Activated T-cell treated with anti-CD3 and anti-CD28 coated beads for 48 hours (primary cell): ENCODE measurements at regions not wholly inside any gene's neighbourhood (a gene's known extent, or its start where the extent isn't known, plus 50 kb on each side); places are given as distances from the start of the nearest gene placed in this dataset.

Experiments
- DNase-seq: peaks from one replicate; pipeline ENCODE4 v3.0.0-alpha.2; 2020; ENCODE audit warnings: low read depth

DNA sequence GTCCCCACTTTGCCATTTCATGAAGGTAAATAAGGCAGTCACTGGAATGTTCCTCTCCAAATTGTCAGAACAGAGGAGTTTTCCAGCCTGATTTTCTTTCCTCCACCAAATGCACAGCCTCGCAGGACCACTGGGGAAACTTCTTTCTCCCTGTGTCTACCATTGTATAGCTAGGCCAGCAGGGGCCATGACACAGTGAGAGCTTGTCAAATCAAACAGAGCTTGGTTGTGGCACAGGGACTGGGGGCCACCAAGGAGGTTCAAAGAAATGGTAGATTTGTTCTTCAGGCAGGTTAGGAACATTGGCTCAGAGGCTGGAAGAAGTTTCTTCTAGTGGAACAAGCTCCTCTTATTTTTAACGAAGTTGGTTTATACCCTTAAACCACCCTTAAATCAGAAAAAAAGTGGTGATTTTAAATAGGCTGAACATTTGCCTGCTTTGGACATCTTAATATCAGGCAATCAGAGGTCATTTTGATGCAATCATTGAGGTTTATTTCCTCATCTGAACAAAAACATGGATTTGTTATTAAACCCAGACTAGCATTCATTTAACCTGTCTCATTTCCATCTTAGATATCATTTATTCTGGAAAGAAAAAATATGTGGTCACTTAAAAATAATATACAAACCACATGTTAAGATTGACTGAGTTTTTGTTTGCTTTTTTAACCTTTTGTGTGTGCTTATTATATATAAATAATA, 105.6 kb downstream of the GTPBP8 start:
- DNase-seq, result no peak

DNA sequence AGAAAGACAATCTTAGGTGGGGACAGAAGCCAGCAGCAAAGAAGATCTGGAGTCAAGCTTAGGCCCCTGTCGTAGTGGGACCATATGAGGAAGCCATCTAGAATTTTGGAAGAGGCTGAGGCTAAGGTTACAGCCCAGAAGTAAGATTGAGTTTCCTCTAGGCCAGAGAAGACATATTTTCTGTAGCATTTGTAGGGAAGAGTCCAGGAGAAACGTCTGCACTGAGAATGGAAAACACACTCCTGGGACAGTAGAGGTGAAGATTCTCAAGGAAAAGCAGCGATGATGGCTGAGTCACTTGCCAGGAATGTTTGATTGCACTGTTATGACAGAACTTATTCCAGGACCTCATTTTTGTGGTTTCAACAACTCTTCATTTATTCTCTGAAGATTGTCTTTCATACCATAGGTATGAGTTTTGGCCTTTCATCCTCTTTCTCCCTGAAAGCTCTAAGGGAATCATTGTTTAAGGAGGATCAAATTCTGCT, 107.2 kb downstream of the GTPBP8 start:
- no peak for DNase-seq

DNA sequence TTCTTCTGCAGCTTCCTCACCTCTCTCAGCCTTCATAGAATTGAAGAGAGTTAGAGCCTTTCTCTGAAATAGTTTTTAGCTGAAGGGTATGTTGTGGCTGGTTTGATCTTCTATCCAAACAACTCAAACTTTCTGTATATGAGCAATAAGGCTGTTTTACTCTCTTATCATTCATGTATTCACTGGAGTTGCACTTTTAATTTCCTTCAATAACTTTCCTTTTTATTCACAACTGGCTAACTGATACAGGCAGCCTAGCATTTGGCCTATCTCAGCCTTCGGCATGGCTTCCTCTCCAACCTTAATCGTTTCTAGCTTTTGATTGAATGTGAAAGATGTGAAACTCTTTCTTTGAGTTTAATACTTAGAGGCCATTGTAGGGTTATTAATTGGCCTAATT, 109.3 kb downstream of the GTPBP8 start:
- DNase-seq, result no peak

DNA sequence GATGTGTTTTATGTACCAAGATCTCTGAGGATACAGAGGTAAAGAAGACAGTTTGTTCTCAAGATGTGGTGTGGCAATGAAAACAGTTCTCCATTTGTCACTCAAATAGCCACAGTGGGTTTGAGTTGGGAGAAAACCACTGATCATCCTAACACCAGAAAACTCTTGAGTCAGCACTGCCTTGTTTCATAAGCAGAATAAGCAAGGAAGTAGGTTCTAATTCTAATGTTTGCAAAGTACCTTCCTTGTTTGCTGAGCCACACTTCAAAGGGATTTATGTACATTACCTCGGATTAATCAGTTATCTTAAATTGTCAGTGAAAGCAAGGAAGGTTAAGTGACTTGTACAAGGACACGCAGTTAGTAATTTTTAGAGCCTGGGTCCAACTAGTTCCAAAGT, 107.8 kb upstream of the BOC start:
- no peak for DNase-seq

DNA sequence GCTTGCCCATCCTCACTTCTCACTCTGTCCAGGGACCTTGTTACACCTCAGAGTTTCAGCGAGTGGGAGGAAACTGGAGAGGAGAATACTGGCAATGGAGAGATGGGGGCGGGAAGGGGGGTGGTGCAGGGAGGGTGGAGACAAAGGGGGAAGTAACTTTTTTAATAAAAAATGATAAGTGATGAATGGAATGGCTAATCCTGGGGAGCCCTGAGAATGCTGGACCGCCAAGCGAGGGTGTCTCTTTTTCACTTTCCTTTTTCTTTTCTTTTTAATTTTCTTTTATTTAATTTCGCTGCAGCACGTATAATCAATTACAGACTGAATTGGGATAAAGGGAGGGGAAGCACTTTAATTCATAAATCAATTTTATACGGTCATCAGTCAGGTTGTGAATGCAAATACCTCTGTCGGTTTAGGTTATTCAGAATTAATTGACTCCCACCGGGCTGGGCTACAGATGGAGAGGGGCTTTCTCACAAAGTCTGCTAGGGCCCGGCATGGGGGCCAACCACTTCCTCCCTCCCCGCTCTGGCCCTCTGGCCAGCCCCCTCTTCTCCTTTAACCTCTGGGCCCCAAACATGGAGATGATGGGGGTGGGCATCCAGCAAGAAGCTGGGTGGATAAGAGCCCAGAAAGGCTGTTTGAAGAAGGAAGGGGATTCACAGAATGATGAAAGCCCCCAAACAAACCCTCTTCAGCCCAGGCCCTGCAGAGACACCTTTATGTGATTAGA, 106.8 kb upstream of the BOC start:
- DNase-seq, result no peak

DNA sequence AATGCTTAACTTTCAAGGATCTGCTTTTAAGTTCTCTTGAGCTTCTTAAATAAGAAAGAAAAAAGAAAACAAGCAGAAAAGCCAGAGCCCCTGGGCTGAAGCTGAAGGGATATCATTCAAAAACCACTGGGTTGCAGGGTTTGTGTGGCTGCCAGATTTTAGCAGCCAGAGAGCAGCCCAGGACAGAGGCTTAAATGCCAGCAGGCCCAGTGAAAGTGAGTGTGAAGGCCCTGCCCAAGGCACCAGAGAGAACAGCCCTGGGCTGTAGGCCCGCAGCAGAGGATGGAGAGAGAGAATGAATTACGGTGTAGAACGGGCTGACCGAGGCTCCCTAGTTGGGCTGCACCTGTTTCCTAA, 106.3 kb upstream of the BOC start:
- no peak for DNase-seq

DNA sequence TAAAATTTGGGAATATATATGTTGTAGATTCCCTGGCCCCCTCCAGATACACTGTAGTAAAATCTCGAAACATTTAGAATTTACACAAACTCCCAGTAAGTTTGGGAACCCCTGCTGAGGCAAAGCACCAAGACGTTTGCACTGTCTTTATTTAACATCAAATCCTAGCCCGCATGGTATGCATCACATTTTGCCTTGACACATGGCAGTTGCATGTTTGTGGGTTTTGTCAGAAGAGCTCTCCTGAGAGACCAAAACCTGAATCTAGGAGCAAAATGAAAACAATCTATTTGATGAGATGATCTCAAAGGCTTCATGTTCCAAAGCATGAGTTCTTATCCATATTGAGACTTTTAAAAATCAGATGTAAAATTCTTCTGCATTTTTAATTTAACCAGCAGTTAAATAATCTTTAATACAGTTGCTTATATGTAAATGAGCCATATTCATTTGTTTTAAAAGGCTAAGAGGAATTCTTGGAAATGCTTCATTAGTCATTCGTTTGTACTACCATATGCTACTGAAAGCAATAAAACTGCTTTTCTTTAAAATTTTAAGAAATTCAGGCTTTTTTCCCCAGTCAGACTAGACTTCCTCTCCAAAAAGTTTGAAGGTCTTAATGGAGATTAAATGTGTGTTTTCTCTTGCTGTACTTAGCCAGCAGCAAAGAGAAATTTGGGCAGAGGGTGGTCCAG, 105.2 kb upstream of the BOC start:
- no peak for DNase-seq

DNA sequence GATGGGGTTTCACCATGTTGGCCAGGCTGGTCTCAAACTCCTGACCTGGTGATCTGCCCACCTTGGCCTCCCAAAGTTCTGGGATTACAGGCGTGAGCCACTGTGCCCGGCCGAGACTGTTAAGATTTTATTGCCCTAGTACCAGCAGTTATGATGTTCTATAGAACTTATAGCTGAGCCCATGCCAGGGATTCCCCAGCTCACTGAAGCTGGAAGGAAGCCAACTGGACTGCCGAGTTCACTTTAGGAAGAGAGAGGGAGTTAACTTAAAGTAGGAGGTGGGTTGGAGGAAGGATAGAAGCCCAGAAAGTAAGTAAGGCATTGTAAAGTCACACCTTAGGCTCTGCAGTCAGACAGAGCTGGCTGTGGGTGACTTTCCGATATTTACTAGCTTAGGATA, 101.1 kb upstream of the BOC start:
- no peak for DNase-seq

DNA sequence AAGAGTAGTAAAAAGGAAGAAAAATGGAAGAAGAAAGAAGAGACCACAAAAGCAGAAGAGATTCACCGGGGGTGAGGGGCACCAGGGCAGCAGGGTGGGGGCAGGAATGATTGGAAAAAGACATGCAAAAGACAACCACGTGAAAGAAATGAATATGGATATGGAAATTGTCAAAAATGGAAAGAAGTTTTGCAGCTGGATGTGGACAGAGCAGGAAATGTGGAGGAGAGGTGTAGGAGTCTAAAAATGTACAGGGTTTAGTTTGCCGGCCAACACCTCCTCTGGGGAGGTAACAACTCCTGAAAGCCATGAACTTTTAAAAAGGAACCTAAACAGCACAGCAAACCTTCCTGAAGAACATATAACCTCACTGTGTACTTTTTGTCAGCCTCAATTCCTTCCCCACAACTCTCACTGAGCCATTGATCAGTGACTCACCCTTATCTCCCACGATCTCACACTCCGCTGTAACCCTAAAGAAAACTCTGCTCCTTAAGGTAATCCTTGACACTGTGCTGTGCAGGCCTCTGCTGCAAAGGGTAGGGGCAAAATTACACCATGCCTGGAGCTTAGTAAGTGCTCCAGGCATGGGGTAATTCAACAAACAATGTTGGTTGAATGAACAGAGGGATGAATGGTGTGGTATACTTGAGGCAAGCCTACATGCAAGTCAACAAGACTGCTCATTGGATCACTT, 100.2 kb upstream of the BOC start:
- DNase-seq, result peak; percentile 12

DNA sequence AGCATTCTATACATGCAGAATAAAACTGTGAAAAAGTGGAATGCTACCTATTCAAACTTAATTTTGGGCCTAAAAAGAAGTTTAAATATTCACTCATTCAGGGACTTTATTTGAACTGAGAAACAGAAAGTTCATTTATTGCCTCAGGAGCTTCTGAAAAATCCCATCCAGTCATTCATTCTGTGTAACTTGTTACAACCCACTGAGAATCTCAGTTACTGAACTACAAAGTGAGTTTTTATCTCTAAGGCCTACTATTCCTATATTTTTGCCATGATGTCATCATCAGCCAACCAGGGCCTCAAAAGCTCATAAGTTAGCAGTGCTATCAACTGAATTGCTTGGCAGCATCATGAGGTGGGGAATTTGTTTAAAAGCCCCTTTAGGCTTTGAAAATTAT, 98.0 kb upstream of the BOC start:
- no peak for DNase-seq

DNA sequence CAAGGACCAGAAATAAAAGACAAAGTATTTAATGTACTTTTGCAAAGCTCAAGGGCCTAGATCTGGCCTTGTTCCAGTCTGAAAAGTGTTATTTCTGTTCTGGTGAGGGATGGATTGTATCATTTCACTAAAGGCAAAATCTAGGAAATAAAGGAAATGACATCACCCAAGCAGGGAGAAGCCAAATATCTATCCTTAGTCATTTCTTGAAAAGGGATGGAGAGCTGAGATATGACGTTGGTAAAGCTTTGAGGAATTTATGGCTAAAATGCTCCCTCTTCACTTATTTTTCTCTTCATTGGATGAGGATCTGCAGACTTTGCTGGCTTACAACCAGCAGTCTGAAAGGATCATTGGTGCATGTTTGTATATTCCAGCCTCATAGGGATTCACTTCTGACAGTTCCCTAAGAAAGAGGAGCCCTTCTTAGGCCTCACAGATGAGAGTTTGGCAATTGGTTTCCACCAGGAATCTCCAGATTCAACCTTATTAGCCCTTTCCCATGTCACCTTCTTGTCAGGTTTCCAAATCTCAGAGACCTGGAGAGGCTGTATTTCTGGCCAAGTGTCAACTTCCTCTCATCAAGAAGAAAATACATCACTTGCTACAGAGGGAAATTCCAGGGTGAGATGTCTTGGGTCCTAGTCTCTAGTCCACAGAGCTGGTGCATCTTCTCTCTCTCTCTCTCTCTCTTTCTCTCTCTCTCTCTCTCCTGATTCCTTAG, 93.7 kb upstream of the BOC start:
- no peak for DNase-seq

DNA sequence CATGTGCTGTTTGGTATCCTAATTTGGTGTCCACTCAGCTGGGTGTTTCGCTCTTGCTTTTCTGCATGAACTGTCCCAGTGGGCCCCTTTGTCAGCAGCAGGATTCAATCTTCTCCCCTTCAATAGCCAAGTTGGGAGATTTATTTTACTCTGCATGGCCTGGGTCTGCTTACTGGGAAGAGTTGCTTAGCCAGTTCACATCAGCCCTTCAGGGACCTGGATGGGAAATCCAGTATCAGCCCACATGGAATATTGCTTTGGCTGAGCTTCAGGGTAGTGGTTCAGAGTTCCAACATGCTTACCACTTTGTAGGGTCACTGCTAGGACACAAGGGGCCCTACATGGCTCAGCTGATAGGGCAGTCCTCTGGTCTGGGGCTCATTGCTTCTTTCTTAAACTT, 93.0 kb upstream of the BOC start:
- DNase-seq, result no peak

DNA sequence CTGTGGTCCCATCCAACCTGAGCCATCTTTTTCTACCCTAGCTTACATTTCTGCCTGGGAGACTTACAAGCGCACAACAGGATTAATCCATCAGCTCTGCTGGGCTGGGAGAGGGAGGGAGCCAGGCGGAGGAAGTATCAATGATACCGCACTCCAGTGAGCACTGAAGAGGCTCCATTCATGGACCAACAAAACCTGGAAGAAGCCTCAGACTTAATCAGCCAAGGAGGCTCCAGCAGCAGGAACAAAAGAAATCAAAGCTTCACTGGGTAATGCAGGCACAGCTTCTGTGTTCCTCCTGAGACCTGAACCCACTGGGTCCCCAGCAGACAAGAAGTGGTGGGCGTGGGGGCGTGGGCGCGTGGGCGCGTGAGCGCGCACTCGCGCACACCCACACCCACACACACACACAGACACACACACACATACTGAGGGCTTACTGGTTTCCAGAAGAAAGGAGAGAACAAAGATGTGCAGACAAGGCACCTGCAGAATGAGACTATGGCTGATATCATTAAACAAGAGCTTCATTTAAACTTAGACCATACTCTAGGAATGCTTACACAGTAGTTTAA, 87.0 kb upstream of the BOC start:
- no peak for DNase-seq

DNA sequence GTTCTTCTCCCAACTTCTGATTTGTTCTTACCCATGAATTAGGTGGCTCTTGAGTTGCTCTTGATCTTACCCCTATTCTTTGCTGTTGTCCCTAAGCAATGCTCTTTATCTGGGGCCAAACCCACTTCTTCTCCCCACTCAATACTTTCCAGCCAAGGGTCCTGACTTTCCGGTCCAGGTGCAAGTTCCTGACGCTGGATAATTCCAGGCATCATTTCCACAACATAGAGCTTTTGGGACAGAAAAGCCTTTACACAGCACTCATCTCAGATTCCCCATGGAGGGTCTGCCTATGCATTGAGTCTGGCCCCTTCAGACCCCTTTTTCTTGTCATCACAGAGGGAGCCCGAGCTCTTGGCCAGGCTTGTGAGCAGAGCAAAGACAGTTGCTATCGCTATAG, 85.4 kb upstream of the BOC start:
- no peak for DNase-seq

DNA sequence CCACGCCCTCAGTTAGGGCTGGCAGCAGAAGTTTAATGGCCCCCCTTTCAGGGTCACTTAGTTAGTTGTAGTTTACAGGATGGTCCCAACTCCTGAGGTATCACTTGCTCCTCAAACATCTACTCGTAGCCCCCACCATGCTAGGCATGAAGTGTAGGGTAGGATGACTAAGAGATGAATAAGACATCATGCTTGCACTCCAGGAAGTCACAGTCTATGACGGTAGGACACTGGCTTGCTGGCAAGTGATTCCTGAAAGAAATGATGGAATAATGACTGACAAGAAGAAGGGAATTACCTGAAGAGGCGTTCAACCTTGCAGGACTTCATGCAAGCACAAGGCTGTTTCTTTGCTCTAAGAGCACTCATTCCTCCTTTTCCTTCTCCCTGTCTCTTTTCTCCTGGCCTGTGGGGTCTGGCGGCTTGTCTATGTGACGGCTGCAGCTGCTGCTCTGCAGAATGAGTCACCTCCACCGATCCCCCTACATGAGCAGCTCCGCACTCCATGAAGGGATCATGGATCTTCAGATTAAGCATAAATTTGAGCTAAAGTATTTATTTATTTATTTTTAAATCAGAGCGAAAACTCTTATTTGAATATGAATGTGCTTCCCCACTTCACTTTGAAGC, 82.9 kb upstream of the BOC start:
- DNase-seq, result no peak

DNA sequence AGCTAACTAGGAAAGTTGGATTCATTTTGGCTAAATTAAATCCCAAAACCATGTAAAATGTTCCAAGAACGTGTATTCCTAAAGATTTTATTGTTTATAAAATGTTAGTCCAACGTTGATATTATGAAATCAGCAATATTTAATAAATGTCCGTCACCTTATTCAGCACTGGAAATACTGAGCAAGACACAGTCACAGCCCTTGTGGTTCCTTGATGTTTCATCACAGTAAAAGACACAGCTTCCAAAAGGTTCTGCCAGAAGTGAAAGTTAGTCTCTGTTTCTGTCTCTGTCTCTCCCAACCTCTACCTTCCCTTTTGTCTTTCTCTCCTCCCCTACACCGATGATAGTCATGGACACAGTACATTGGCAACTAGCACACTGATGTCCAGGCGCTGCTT, 82.2 kb upstream of the BOC start:
- DNase-seq, result no peak

DNA sequence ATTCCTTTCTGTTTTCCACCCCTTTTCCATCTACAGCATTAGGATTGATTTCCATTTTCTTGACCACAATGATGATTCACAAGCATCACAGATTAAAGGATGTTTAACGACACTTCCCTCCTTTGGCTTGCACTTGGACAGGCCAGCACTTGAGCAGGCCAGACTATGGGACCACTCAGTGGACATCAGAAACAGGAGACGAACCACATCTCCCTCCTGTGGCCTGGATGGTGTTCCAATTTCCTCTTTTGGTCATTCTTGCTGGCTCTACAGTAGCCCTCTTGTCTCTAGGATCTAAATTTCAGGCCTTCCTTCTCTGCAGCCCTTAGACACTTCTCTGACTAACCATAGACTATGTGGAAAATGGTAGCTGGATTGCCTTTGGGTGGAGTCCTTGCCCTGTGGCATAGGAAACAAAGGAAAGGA, 78.8 kb upstream of the BOC start:
- DNase-seq, result no peak

DNA sequence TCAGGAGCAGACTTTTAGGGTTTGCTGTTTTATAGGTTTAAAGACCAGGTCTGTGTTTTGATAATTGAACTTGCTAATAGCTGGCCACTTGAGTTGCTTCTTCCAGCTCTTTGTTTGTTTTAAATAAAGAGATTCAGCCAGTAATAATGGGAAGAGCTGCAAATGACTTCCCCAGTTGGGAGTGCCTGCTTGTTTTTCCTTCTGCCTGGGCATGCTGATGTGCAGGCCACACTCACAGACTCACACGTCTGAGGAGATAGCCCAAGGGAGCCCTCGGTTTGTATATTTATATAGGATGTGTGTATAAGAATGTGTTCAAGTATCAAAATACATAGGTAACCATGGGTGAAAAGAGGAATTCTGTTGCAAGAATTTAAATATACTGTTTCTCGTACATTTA, 78.2 kb upstream of the BOC start:
- no peak for DNase-seq

DNA sequence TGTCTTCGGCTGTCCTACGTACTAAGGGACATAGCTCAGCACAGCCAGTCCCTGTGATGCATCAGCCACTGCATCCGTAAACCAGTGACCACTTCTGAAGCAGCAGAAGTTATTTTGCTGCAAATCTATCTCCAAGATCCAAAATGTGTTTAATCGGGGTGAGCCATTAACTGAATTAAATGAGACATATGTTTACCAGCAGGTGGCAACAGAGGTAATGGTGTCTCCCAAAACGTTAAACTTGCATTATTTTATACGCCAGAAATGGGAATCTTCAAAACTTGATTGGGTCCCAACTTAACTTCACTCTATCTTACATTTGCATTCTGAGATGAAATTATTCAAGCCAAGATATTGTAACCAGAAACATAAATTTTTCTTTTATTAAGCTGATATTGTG, 75.3 kb upstream of the BOC start:
- DNase-seq, result no peak

DNA sequence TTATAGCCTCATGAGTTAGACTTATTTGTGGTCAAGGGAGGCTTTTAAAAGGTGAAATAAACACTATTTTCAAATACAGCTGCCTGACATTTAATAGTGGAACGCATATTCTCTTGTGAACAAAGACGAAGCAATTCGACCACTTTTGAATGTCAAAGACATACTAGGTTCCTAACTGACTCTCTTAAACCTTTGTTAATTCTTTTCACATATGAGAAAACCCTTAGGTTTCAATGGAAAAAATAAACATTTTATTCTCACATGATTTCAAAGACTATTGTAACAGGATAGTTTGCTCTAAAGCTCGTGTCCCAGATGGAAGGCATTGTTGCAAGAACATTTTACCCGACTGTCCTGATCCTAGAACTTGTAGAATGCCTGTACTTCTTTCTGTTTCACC, 74.8 kb upstream of the BOC start:
- DNase-seq, result no peak
